H1 (cell line): ENCODE measurements at regions not wholly inside any gene's neighbourhood (a gene's known extent, or its start where the extent isn't known, plus 50 kb on each side); places are given as distances from the start of the nearest gene placed in this dataset.

Experiments
- CTCF ChIA-PET: fragments of 300-600 bp; sonication (Branson Sonifier 250); formaldehyde crosslinking; loops from one replicate; lab custom pipeline; 2021; ENCODE audit not compliant: partially characterized antibody; lab: Charles Lee
- POLR2A ChIA-PET: fragments of 300-600 bp; sonication (Branson Sonifier 250); formaldehyde crosslinking; loops from one replicate; lab custom pipeline; 2021; ENCODE audit warnings: inconsistent platforms; ENCODE audit not compliant: partially characterized antibody; lab: Charles Lee
- DNase-seq, 2 experiments: peaks; one replicate each; pipeline versions ENCODE4 v3.0.0 to v3.0.0-alpha.2; 2010 to 2022; ENCODE audit warnings: low spot score in 2 of 2, low read depth in 1 of 2, mixed read lengths in 1 of 2
- FAIRE-seq: peaks from 2 replicates; lab custom pipeline; 2011; peaks lifted over from hg19 to GRCh38; lab: Jason Lieb, UNC
- H2AFZ ChIP-seq: 2 replicates; pipeline ENCODE4 v1.8.1; 2012; ENCODE audit warnings: low read length, inconsistent platforms
- H2AK5ac ChIP-seq: 2 replicates; pipeline ENCODE4 v1.6.1; 2013; ENCODE audit warnings: low read depth, low read length
- H2BK120ac ChIP-seq: replicated peaks from 2 replicates; pipeline ENCODE3; 2013; ENCODE audit warnings: low read depth, low read length, inconsistent platforms
- H2BK12ac ChIP-seq: 2 replicates; pipeline ENCODE4 v1.6.1; 2013; ENCODE audit warnings: low read depth, low read length
- H2BK15ac ChIP-seq: 2 replicates; pipeline ENCODE4 v1.6.1; 2013; ENCODE audit warnings: low read length
- H2BK20ac ChIP-seq: 2 replicates; pipeline ENCODE4 v1.6.1; 2013; ENCODE audit warnings: low read length
- H2BK5ac ChIP-seq: 2 replicates; pipeline ENCODE4 v1.6.1; 2013; ENCODE audit warnings: low read depth, low read length
- H3K14ac ChIP-seq: 2 replicates; pipeline ENCODE4 v1.6.1; 2013; ENCODE audit warnings: inconsistent platforms; ENCODE audit not compliant: insufficient read length
- H3K18ac ChIP-seq: 2 replicates; pipeline ENCODE4 v1.6.1; 2013; ENCODE audit warnings: low read length; ENCODE audit errors: extremely low read depth
- H3K23ac ChIP-seq: 2 replicates; pipeline ENCODE4 v1.6.1; 2013; ENCODE audit warnings: inconsistent platforms; ENCODE audit not compliant: insufficient read length
- H3K23me2 ChIP-seq: 2 replicates; pipeline ENCODE4 v1.6.1; 2013; ENCODE audit warnings: low read depth, low read length
- H3K27ac ChIP-seq: 2 replicates; pipeline ENCODE4 v1.6.1; 2011; ENCODE audit warnings: low read depth, low read length, inconsistent platforms
- H3K27me3 ChIP-seq, 4 experiments: replicated peaks in 1 of 4; 1 replicate in 1 of 4; 2 replicates in 3 of 4; pipeline versions ENCODE4 v1.6.1 to v1.8.1; 2011 to 2013; ENCODE audit warnings: low read length in 3 of 4, mild to moderate bottlenecking in 3 of 4, inconsistent platforms in 2 of 4, mixed read lengths in 2 of 4, moderate library complexity in 1 of 4; ENCODE audit not compliant: control insufficient read depth in 3 of 4, insufficient read depth in 3 of 4; ENCODE audit errors: extremely low read depth in 1 of 4
- H3K36me3 ChIP-seq, 4 experiments: 2 replicates each; pipeline versions ENCODE4 v1.6.1 to v1.8.1; 2011 to 2013; ENCODE audit warnings: mild to moderate bottlenecking in 4 of 4, low read length in 3 of 4, moderate library complexity in 2 of 4, control low read depth in 1 of 4, inconsistent platforms in 1 of 4; ENCODE audit not compliant: insufficient read depth in 4 of 4, control insufficient read depth in 2 of 4
- H3K4ac ChIP-seq: replicated peaks from 2 replicates; pipeline ENCODE3; 2013; ENCODE audit warnings: low read length, low read depth, mixed read lengths, inconsistent platforms; ENCODE audit not compliant: insufficient read length
- H3K4me1 ChIP-seq, 4 experiments: replicated peaks in 1 of 4; 1 replicate in 1 of 4; 2 replicates in 3 of 4; pipeline versions ENCODE4 v1.6.1 to v1.8.1; 2011 to 2013; ENCODE audit warnings: low read length in 3 of 4, inconsistent platforms in 2 of 4, mixed read lengths in 1 of 4; ENCODE audit not compliant: insufficient read depth in 4 of 4, control insufficient read depth in 3 of 4
- H3K4me2 ChIP-seq, 2 experiments: 2 replicates each; pipeline versions ENCODE4 v1.6.1 to v1.8.1; 2011 to 2013; ENCODE audit warnings: low read depth in 2 of 2, low read length in 2 of 2, control low read depth in 1 of 2, inconsistent platforms in 1 of 2, mild to moderate bottlenecking in 1 of 2; ENCODE audit not compliant: insufficient read depth in 1 of 2
- H3K4me3 ChIP-seq, 4 experiments: fragments of 200-600, 300-600 bp in 1 of 4; sonication (generic), shearing (Covaris generic), sonication (Bioruptor Twin) in 1 of 4; 2 replicates each; pipeline versions ENCODE4 v1.5.1 to v1.8.1; 2011 to 2016; ENCODE audit warnings: low read length in 4 of 4, low read depth in 3 of 4, control low read depth in 2 of 4, inconsistent platforms in 2 of 4, mild to moderate bottlenecking in 2 of 4, mixed read lengths in 1 of 4, moderate library complexity in 1 of 4; ENCODE audit not compliant: insufficient read depth in 2 of 4; ENCODE audit errors: extremely low read depth in 1 of 4
- H3K56ac ChIP-seq: replicated peaks from 2 replicates; pipeline ENCODE3; 2013; ENCODE audit warnings: low read depth, mild to moderate bottlenecking, mixed read lengths, low read length, inconsistent platforms; ENCODE audit not compliant: insufficient read length
- H3K79me1 ChIP-seq: 2 replicates; pipeline ENCODE4 v1.6.1; 2013; ENCODE audit warnings: low read depth, low read length, control low read depth
- H3K79me2 ChIP-seq, 2 experiments: 2 replicates each; pipeline versions ENCODE4 v1.6.1 to v1.8.1; 2012 to 2013; ENCODE audit warnings: low read length in 2 of 2, mild to moderate bottlenecking in 2 of 2, inconsistent platforms in 1 of 2; ENCODE audit not compliant: insufficient read depth in 2 of 2, control insufficient read depth in 1 of 2
- H3K9ac ChIP-seq, 4 experiments: replicated peaks in 1 of 4; 1 replicate in 1 of 4; 2 replicates in 3 of 4; pipeline versions ENCODE4 v1.6.1 to v1.8.1; 2011 to 2013; ENCODE audit warnings: low read depth in 3 of 4, low read length in 3 of 4, control low read depth in 2 of 4, mild to moderate bottlenecking in 2 of 4, moderate library complexity in 2 of 4, inconsistent platforms in 1 of 4; ENCODE audit errors: extremely low read depth in 1 of 4
- H3K9me3 ChIP-seq, 2 experiments: 2 replicates each; pipeline versions ENCODE4 v1.6.1 to v1.8.1; 2012 to 2013; ENCODE audit warnings: mild to moderate bottlenecking in 2 of 2, moderate library complexity in 2 of 2, control low read depth in 1 of 2, inconsistent platforms in 1 of 2, low read depth in 1 of 2, low read length in 1 of 2, mixed read lengths in 1 of 2; ENCODE audit not compliant: insufficient read depth in 2 of 2
- H4K20me1 ChIP-seq, 2 experiments: replicated peaks in 1 of 2; 2 replicates each; pipeline versions ENCODE3 to v1.8.1; 2011 to 2013; ENCODE audit warnings: inconsistent platforms in 2 of 2, low read length in 2 of 2, mild to moderate bottlenecking in 1 of 2; ENCODE audit not compliant: insufficient read depth in 2 of 2, control insufficient read depth in 1 of 2
- H4K5ac ChIP-seq: 2 replicates; pipeline ENCODE4 v1.6.1; 2013; ENCODE audit warnings: low read length, low read depth, mixed read lengths, inconsistent platforms; ENCODE audit not compliant: insufficient read length
- H4K8ac ChIP-seq: 2 replicates; pipeline ENCODE4 v1.8.0; 2013; ENCODE audit warnings: mild to moderate bottlenecking, moderate library complexity, low read length, inconsistent platforms; ENCODE audit not compliant: insufficient read depth; ENCODE audit errors: extremely low read depth
- H4K91ac ChIP-seq: replicated peaks from 2 replicates; pipeline ENCODE3; 2013; ENCODE audit warnings: low read length, mixed read lengths, inconsistent platforms; ENCODE audit not compliant: insufficient read length
- ATF3 ChIP-seq: IDR thresholded peaks from 2 replicates; pipeline ENCODE4 v1.6.1; 2011; ENCODE audit warnings: low read depth, mild to moderate bottlenecking, low read length; ENCODE audit not compliant: insufficient read depth
- CREB1 ChIP-seq: IDR thresholded peaks from 2 replicates; pipeline ENCODE4 v1.6.1; 2012; ENCODE audit warnings: inconsistent platforms
- KDM5A ChIP-seq: fragments of 200-600 bp; IDR thresholded peaks from 2 replicates; pipeline ENCODE4 v1.7.1; 2012; ENCODE audit warnings: mild to moderate bottlenecking, low read length, inconsistent platforms, mixed read lengths

- no peak for TF ChIP-seq ATF3
Observed at GRCh38 chr6:100134297-100134696, 140.3 kb upstream of the MCHR2 start (continued).

GRCh38 chr6:100132005-100132404 is 138.0 kb upstream of the MCHR2 start:
- Histone ChIP-seq H3K27me3 (no peaks in the 10 kb centered on the region), H2BK12ac (no peak overlapping the region), H3K18ac (no peak overlapping the region), H4K5ac (no peak overlapping the region), H3K4me1 (no peaks in the 10 kb centered on the region), H2BK120ac (no peak overlapping the region), H3K36me3 (no peaks in the 10 kb centered on the region), H3K4me3 (no peak overlapping the region), H3K27ac (no peak overlapping the region), H3K9ac (no peak overlapping the region), H3K9me3 (no peaks in the 10 kb centered on the region), H3K23ac (no peak overlapping the region), H3K23me2 (no peaks in the 10 kb centered on the region), H4K91ac (no peak overlapping the region), H3K56ac (no peak overlapping the region), H2BK20ac (no peak overlapping the region), H2AK5ac (no peak overlapping the region), H2BK5ac (no peak overlapping the region), H4K20me1 (no peaks in the 10 kb centered on the region), H2AFZ (no peak overlapping the region), H3K4me2 (no peak overlapping the region), H3K79me1 (no peaks in the 10 kb centered on the region), H2BK15ac (no peak overlapping the region), H3K79me2 (no peaks in the 10 kb centered on the region), H3K14ac (no peak overlapping the region), H3K4ac (no peak overlapping the region), H4K8ac (no peak overlapping the region)
- ChIA-PET CTCF (interaction anchor here (0.7 to 1.1 kb wide), 2 partner anchors 31 to 329 kb away, joined by 3 read pairs; no protein-coding TSS in a partner anchor), POLR2A (no interaction called here)
- TF ChIP-seq KDM5A (no peak), CREB1 (no peak)
- DNase-seq (no peak), FAIRE-seq (no peak)
